NT2/D1 (cell line): ENCODE measurements at regions not wholly inside any gene's neighbourhood (a gene's known extent, or its start where the extent isn't known, plus 50 kb on each side); places are given as distances from the start of the nearest gene placed in this dataset.
"Not testable (repeated sequence)": the region's sequence is repeated elsewhere in the genome, so short reads cannot be mapped to it uniquely, and the experiment has no call there.

Experiments
- DNase-seq: peaks from one replicate; pipeline ENCODE4 v3.0.0-alpha.2; 2011; ENCODE audit warnings: low read depth, low spot score
- H3K27me3 ChIP-seq: 2 replicates; pipeline ENCODE4 v1.6.0; 2011; ENCODE audit warnings: mild to moderate bottlenecking; ENCODE audit not compliant: insufficient read length, insufficient read depth
- H3K36me3 ChIP-seq: 2 replicates; pipeline ENCODE4 v1.6.1; 2011; ENCODE audit warnings: mild to moderate bottlenecking, low read length, mixed read lengths; ENCODE audit not compliant: insufficient read depth, insufficient read length
- H3K4me1 ChIP-seq: 2 replicates; pipeline ENCODE4 v1.5.1; 2011; ENCODE audit not compliant: insufficient read depth, insufficient read length
- H3K4me3 ChIP-seq: 2 replicates; pipeline ENCODE4 v1.5.1; 2011; ENCODE audit warnings: low read depth; ENCODE audit not compliant: insufficient read length
- H3K9ac ChIP-seq: 2 replicates; pipeline ENCODE4 v1.6.0; 2011; ENCODE audit warnings: low read depth; ENCODE audit not compliant: insufficient read length
- H3K9me3 ChIP-seq: 2 replicates; pipeline ENCODE4 v1.5.1; 2011; ENCODE audit warnings: mild to moderate bottlenecking, low read length; ENCODE audit not compliant: insufficient read depth

- H3K9ac ChIP-seq, DNase-seq, H3K4me1 ChIP-seq, H3K27me3 ChIP-seq, H3K4me3 ChIP-seq, H3K36me3 ChIP-seq: not testable (repeated sequence)
- H3K9me3 ChIP-seq = peaks cover 15% of the 10 kb centered on the region
Observed at GRCh38 chr4:49138818-49139217, 152.7 kb downstream of the CWH43 start.

GRCh38 chr4:49139513-49139912, 153.4 kb downstream of the CWH43 start:
- H3K9ac ChIP-seq, H3K4me3 ChIP-seq, H3K36me3 ChIP-seq, H3K27me3 ChIP-seq, H3K4me1 ChIP-seq, DNase-seq: not testable (repeated sequence)
- H3K9me3 ChIP-seq = peaks cover 22% of the 10 kb centered on the region

GRCh38 chr4:49140351-49140750, 154.3 kb downstream of the CWH43 start:
- not testable (repeated sequence) for H3K36me3 ChIP-seq, H3K4me3 ChIP-seq, DNase-seq, H3K4me1 ChIP-seq, H3K9ac ChIP-seq, H3K27me3 ChIP-seq
- peaks cover 27% of the 10 kb centered on the region for H3K9me3 ChIP-seq

- H3K4me1 ChIP-seq, H3K36me3 ChIP-seq, DNase-seq, H3K9ac ChIP-seq, H3K4me3 ChIP-seq, H3K27me3 ChIP-seq: not testable (repeated sequence)
- peaks cover 43% of the 10 kb centered on the region for H3K9me3 ChIP-seq
Observed at GRCh38 chr4:49141955-49142354, 155.9 kb downstream of the CWH43 start.

GRCh38 chr4:49147143-49147542, 161.1 kb downstream of the CWH43 start:
- not testable (repeated sequence) for DNase-seq
- peaks cover 90% of the 10 kb centered on the region for H3K9me3 ChIP-seq

GRCh38 chr4:49147596-49147995, 161.5 kb downstream of the CWH43 start:
- H3K9me3 ChIP-seq = peaks cover 94% of the 10 kb centered on the region
- not testable (repeated sequence) for H3K9ac ChIP-seq, DNase-seq, H3K4me3 ChIP-seq, H3K4me1 ChIP-seq, H3K36me3 ChIP-seq, H3K27me3 ChIP-seq

More at GRCh38 chr4:49147143-49147542, 161.1 kb downstream of the CWH43 start:
- not testable (repeated sequence) for H3K36me3 ChIP-seq, H3K27me3 ChIP-seq, H3K9ac ChIP-seq, H3K4me1 ChIP-seq, H3K4me3 ChIP-seq

GRCh38 chr4:49149006-49149975, 163.2 kb downstream of the CWH43 start:
- H3K27me3 ChIP-seq, H3K4me3 ChIP-seq, H3K9ac ChIP-seq, H3K36me3 ChIP-seq, H3K4me1 ChIP-seq: not testable (repeated sequence)
- H3K9me3 ChIP-seq = peaks cover 96% of the 10 kb centered on the region
- peak; percentile 94 for DNase-seq

- H3K27me3 ChIP-seq, H3K4me1 ChIP-seq, DNase-seq, H3K9ac ChIP-seq, H3K36me3 ChIP-seq, H3K4me3 ChIP-seq: not testable (repeated sequence)
- peaks cover 99% of the 10 kb centered on the region for H3K9me3 ChIP-seq
Observed at GRCh38 chr4:49150351-49151083, 164.4 kb downstream of the CWH43 start.

- DNase-seq, H3K9ac ChIP-seq, H3K4me1 ChIP-seq, H3K4me3 ChIP-seq, H3K36me3 ChIP-seq, H3K27me3 ChIP-seq: not testable (repeated sequence)
- H3K9me3 ChIP-seq = peaks cover 86% of the 10 kb centered on the region
Observed at GRCh38 chr4:49153011-49153410, 166.9 kb downstream of the CWH43 start.

- not testable (repeated sequence) for H3K27me3 ChIP-seq, H3K9ac ChIP-seq, H3K4me1 ChIP-seq, H3K36me3 ChIP-seq, H3K4me3 ChIP-seq, DNase-seq
- peaks cover 71% of the 10 kb centered on the region for H3K9me3 ChIP-seq
Observed at GRCh38 chr4:49154308-49155103, 168.4 kb downstream of the CWH43 start.

- H3K4me1 ChIP-seq, H3K4me3 ChIP-seq, H3K36me3 ChIP-seq, DNase-seq, H3K27me3 ChIP-seq, H3K9ac ChIP-seq: not testable (repeated sequence)
- peaks cover 64% of the 10 kb centered on the region for H3K9me3 ChIP-seq
Observed at GRCh38 chr4:49155270-49155669, 169.2 kb downstream of the CWH43 start.
